ENCODE measurements at regions not wholly inside any gene's neighbourhood (a gene's known extent, or its start where the extent isn't known, plus 50 kb on each side); places are given as distances from the start of the nearest gene placed in this dataset.

- no peaks in the 10 kb centered on the region for H3K9me3 ChIP-seq (ENCODE audit: control insufficient read depth in 2 of 2, low read length in 2 of 2)
- no peaks in the 10 kb centered on the region for H3K4me1 ChIP-seq (ENCODE audit: control insufficient read depth, insufficient read depth, low read length)
- no peak overlapping the region for H3K4me3 ChIP-seq (ENCODE audit: low read length in 2 of 2)
- H3K36me3 ChIP-seq (ENCODE audit: control insufficient read depth in 2 of 2, insufficient read depth in 2 of 2, low read length in 2 of 2) = no peaks in the 10 kb centered on the region
- no peaks in the 10 kb centered on the region for H3K27me3 ChIP-seq (ENCODE audit: control insufficient read depth in 1 of 2, insufficient read depth in 2 of 2, low read length in 2 of 2)
- H3K27ac ChIP-seq (ENCODE audit: low read length) = no peak overlapping the region
- H3K9ac ChIP-seq (ENCODE audit: low read length in 2 of 2) = no peak overlapping the region
Measured at GRCh38 chr22:47587861-47588577, 825.6 kb downstream of the TBC1D22A start.

GRCh38 chr22:47587361-47587760 is 824.9 kb downstream of the TBC1D22A start:
- Histone ChIP-seq H3K9me3 (ENCODE audit: control insufficient read depth in 2 of 2, low read length in 2 of 2) (no peaks in the 10 kb centered on the region), H3K36me3 (ENCODE audit: control insufficient read depth in 2 of 2, insufficient read depth in 2 of 2, low read length in 2 of 2) (no peaks in the 10 kb centered on the region), H3K4me1 (ENCODE audit: control insufficient read depth, insufficient read depth, low read length) (no peaks in the 10 kb centered on the region), H3K9ac (ENCODE audit: low read length in 2 of 2) (no peak overlapping the region), H3K27me3 (ENCODE audit: control insufficient read depth in 1 of 2, insufficient read depth in 2 of 2, low read length in 2 of 2) (no peaks in the 10 kb centered on the region), H3K27ac (ENCODE audit: low read length) (no peak overlapping the region), H3K4me3 (ENCODE audit: low read length in 2 of 2) (no peak overlapping the region)

- Histone ChIP-seq H3K27me3 (ENCODE audit: control insufficient read depth in 1 of 2, insufficient read depth in 2 of 2, low read length in 2 of 2) (no peaks in the 10 kb centered on the region), H3K4me1 (ENCODE audit: control insufficient read depth, insufficient read depth, low read length) (no peaks in the 10 kb centered on the region), H3K9ac (ENCODE audit: low read length in 2 of 2) (no peak overlapping the region), H3K36me3 (ENCODE audit: control insufficient read depth in 2 of 2, insufficient read depth in 2 of 2, low read length in 2 of 2) (no peaks in the 10 kb centered on the region), H3K9me3 (ENCODE audit: control insufficient read depth in 2 of 2, low read length in 2 of 2) (no peaks in the 10 kb centered on the region), H3K27ac (ENCODE audit: low read length) (no peak overlapping the region), H3K4me3 (ENCODE audit: low read length in 2 of 2) (no peak overlapping the region)
Measured at GRCh38 chr22:47586946-47587345, 824.5 kb downstream of the TBC1D22A start.

GRCh38 chr22:47586038-47586437 is 823.6 kb downstream of the TBC1D22A start:
- no peak overlapping the region for H3K4me3 ChIP-seq (ENCODE audit: low read length in 2 of 2)
- H3K9me3 ChIP-seq (ENCODE audit: control insufficient read depth in 2 of 2, low read length in 2 of 2) = no peaks in the 10 kb centered on the region
- H3K9ac ChIP-seq (ENCODE audit: low read length in 2 of 2) = no peak overlapping the region

GRCh38 chr22:47583959-47584562 is 821.6 kb downstream of the TBC1D22A start:
- no peaks in the 10 kb centered on the region for H3K27me3 ChIP-seq (ENCODE audit: control insufficient read depth in 1 of 2, insufficient read depth in 2 of 2, low read length in 2 of 2)
- no peaks in the 10 kb centered on the region for H3K9me3 ChIP-seq (ENCODE audit: control insufficient read depth in 2 of 2, low read length in 2 of 2)
- H3K27ac ChIP-seq (ENCODE audit: low read length) = no peak overlapping the region
- H3K4me3 ChIP-seq (ENCODE audit: low read length in 2 of 2) = no peak overlapping the region
- no peaks in the 10 kb centered on the region for H3K4me1 ChIP-seq (ENCODE audit: control insufficient read depth, insufficient read depth, low read length)
- no peaks in the 10 kb centered on the region for H3K36me3 ChIP-seq (ENCODE audit: control insufficient read depth in 2 of 2, insufficient read depth in 2 of 2, low read length in 2 of 2)
- no peak overlapping the region for H3K9ac ChIP-seq (ENCODE audit: low read length in 2 of 2)

More at GRCh38 chr22:47586038-47586437, 823.6 kb downstream of the TBC1D22A start:
- H3K27ac ChIP-seq (ENCODE audit: low read length) = no peak overlapping the region
- no peaks in the 10 kb centered on the region for H3K36me3 ChIP-seq (ENCODE audit: control insufficient read depth in 2 of 2, insufficient read depth in 2 of 2, low read length in 2 of 2)
- no peaks in the 10 kb centered on the region for H3K27me3 ChIP-seq (ENCODE audit: control insufficient read depth in 1 of 2, insufficient read depth in 2 of 2, low read length in 2 of 2)
- H3K4me1 ChIP-seq (ENCODE audit: control insufficient read depth, insufficient read depth, low read length) = no peaks in the 10 kb centered on the region

- Histone ChIP-seq H3K27me3 (ENCODE audit: control insufficient read depth in 1 of 2, insufficient read depth in 2 of 2, low read length in 2 of 2) (no peaks in the 10 kb centered on the region), H3K9me3 (ENCODE audit: control insufficient read depth in 2 of 2, low read length in 2 of 2) (no peaks in the 10 kb centered on the region), H3K4me3 (ENCODE audit: low read length in 2 of 2) (no peak overlapping the region), H3K9ac (ENCODE audit: low read length in 2 of 2) (no peak overlapping the region), H3K36me3 (ENCODE audit: control insufficient read depth in 2 of 2, insufficient read depth in 2 of 2, low read length in 2 of 2) (no peaks in the 10 kb centered on the region), H3K4me1 (ENCODE audit: control insufficient read depth, insufficient read depth, low read length) (no peaks in the 10 kb centered on the region), H3K27ac (ENCODE audit: low read length) (no peak overlapping the region)
Measured at GRCh38 chr22:47582067-47582466, 819.6 kb downstream of the TBC1D22A start.

- no peaks in the 10 kb centered on the region for H3K36me3 ChIP-seq (ENCODE audit: control insufficient read depth in 2 of 2, insufficient read depth in 2 of 2, low read length in 2 of 2)
- no peaks in the 10 kb centered on the region for H3K4me1 ChIP-seq (ENCODE audit: control insufficient read depth, insufficient read depth, low read length)
- H3K27me3 ChIP-seq (ENCODE audit: control insufficient read depth in 1 of 2, insufficient read depth in 2 of 2, low read length in 2 of 2) = no peaks in the 10 kb centered on the region
- H3K9ac ChIP-seq (ENCODE audit: low read length in 2 of 2) = no peak overlapping the region
- no peak overlapping the region for H3K4me3 ChIP-seq (ENCODE audit: low read length in 2 of 2)
- no peaks in the 10 kb centered on the region for H3K9me3 ChIP-seq (ENCODE audit: control insufficient read depth in 2 of 2, low read length in 2 of 2)
- no peak overlapping the region for H3K27ac ChIP-seq (ENCODE audit: low read length)
Measured at GRCh38 chr22:47580121-47580520, 817.7 kb downstream of the TBC1D22A start.

- Histone ChIP-seq H3K4me1 (ENCODE audit: control insufficient read depth, insufficient read depth, low read length) (no peaks in the 10 kb centered on the region), H3K9me3 (ENCODE audit: control insufficient read depth in 2 of 2, low read length in 2 of 2) (no peaks in the 10 kb centered on the region), H3K9ac (ENCODE audit: low read length in 2 of 2) (no peak overlapping the region), H3K4me3 (ENCODE audit: low read length in 2 of 2) (no peak overlapping the region), H3K27ac (ENCODE audit: low read length) (no peak overlapping the region), H3K36me3 (ENCODE audit: control insufficient read depth in 2 of 2, insufficient read depth in 2 of 2, low read length in 2 of 2) (no peaks in the 10 kb centered on the region), H3K27me3 (ENCODE audit: control insufficient read depth in 1 of 2, insufficient read depth in 2 of 2, low read length in 2 of 2) (no peaks in the 10 kb centered on the region)
Measured at GRCh38 chr22:47576908-47577307, 814.5 kb downstream of the TBC1D22A start.

GRCh38 chr22:47575291-47575690 is 812.8 kb downstream of the TBC1D22A start:
- Histone ChIP-seq H3K9ac (ENCODE audit: low read length in 2 of 2) (no peak overlapping the region), H3K27ac (ENCODE audit: low read length) (no peak overlapping the region), H3K27me3 (ENCODE audit: control insufficient read depth in 1 of 2, insufficient read depth in 2 of 2, low read length in 2 of 2) (no peaks in the 10 kb centered on the region), H3K4me1 (ENCODE audit: control insufficient read depth, insufficient read depth, low read length) (no peaks in the 10 kb centered on the region), H3K9me3 (ENCODE audit: control insufficient read depth in 2 of 2, low read length in 2 of 2) (no peaks in the 10 kb centered on the region), H3K4me3 (ENCODE audit: low read length in 2 of 2) (no peak overlapping the region), H3K36me3 (ENCODE audit: control insufficient read depth in 2 of 2, insufficient read depth in 2 of 2, low read length in 2 of 2) (no peaks in the 10 kb centered on the region)

GRCh38 chr22:47574556-47574955 is 812.1 kb downstream of the TBC1D22A start:
- no peak overlapping the region for H3K4me3 ChIP-seq (ENCODE audit: low read length in 2 of 2)
- no peaks in the 10 kb centered on the region for H3K4me1 ChIP-seq (ENCODE audit: control insufficient read depth, insufficient read depth, low read length)
- no peaks in the 10 kb centered on the region for H3K27me3 ChIP-seq (ENCODE audit: control insufficient read depth in 1 of 2, insufficient read depth in 2 of 2, low read length in 2 of 2)
- H3K36me3 ChIP-seq (ENCODE audit: control insufficient read depth in 2 of 2, insufficient read depth in 2 of 2, low read length in 2 of 2) = no peaks in the 10 kb centered on the region
- H3K9me3 ChIP-seq (ENCODE audit: control insufficient read depth in 2 of 2, low read length in 2 of 2) = no peaks in the 10 kb centered on the region
- no peak overlapping the region for H3K9ac ChIP-seq (ENCODE audit: low read length in 2 of 2)
- H3K27ac ChIP-seq (ENCODE audit: low read length) = no peak overlapping the region

- Histone ChIP-seq H3K9me3 (ENCODE audit: control insufficient read depth in 2 of 2, low read length in 2 of 2) (no peaks in the 10 kb centered on the region), H3K4me1 (ENCODE audit: control insufficient read depth, insufficient read depth, low read length) (no peaks in the 10 kb centered on the region), H3K27me3 (ENCODE audit: control insufficient read depth in 1 of 2, insufficient read depth in 2 of 2, low read length in 2 of 2) (no peaks in the 10 kb centered on the region)
Measured at GRCh38 chr22:47573141-47573540, 810.7 kb downstream of the TBC1D22A start.

More at GRCh38 chr22:47573141-47573540, 810.7 kb downstream of the TBC1D22A start:
- no peaks in the 10 kb centered on the region for H3K36me3 ChIP-seq (ENCODE audit: control insufficient read depth in 2 of 2, insufficient read depth in 2 of 2, low read length in 2 of 2)
- no peak overlapping the region for H3K4me3 ChIP-seq (ENCODE audit: low read length in 2 of 2)
- no peak overlapping the region for H3K9ac ChIP-seq (ENCODE audit: low read length in 2 of 2)
- H3K27ac ChIP-seq (ENCODE audit: low read length) = no peak overlapping the region

All from stomach smooth muscle (tissue), 2 donors.